Suprapubic skin (tissue), 3 donors: ENCODE measurements at regions not wholly inside any gene's neighbourhood (a gene's known extent, or its start where the extent isn't known, plus 50 kb on each side); places are given as distances from the start of the nearest gene placed in this dataset.
"Not testable (repeated sequence)": the region's sequence is repeated elsewhere in the genome, so short reads cannot be mapped to it uniquely, and the experiment has no call there.

Experiments
- CTCF ChIP-seq, 2 donors: fragments of 200-600 bp in 1 of 2; fragments of 450-650 bp in 1 of 2; sonication (generic) in 1 of 2; IDR thresholded peaks; one replicate each; pipeline ENCODE4 v1.5.1; 2016 to 2019; ENCODE audit warnings: antibody characterized with exemption in 2 of 2, mild to moderate bottlenecking in 1 of 2, moderate library complexity in 1 of 2
- EP300 ChIP-seq: sonication (generic); formaldehyde crosslinking; IDR thresholded peaks from one replicate; pipeline ENCODE4 v1.6.1; 2017; ENCODE audit warnings: antibody characterized with exemption

GRCh38 chr7:128575277-128575676 is 96.8 kb upstream of the GARIN1A start:
- TF ChIP-seq EP300; CTCF (IDR thresholded peaks at IDR 0.05): not testable (repeated sequence)
